ENCODE measurements at regions not wholly inside any gene's neighbourhood (a gene's known extent, or its start where the extent isn't known, plus 50 kb on each side); places are given as distances from the start of the nearest gene placed in this dataset.
"Not testable (repeated sequence)": the region's sequence is repeated elsewhere in the genome, so short reads cannot be mapped to it uniquely, and the experiment has no call there.

GRCh38 chr20:61072398-61072797, 179.7 kb upstream of the CDH4 start:
- DNase-seq (ENCODE audit: low spot score), result no peak

- DNase-seq (ENCODE audit: low spot score), result no peak
Measured at GRCh38 chr20:61073376-61073775, 178.7 kb upstream of the CDH4 start.

GRCh38 chr20:61082720-61083119, 169.3 kb upstream of the CDH4 start:
- DNase-seq (ENCODE audit: low spot score), result no peak

GRCh38 chr20:61083431-61083830, 168.6 kb upstream of the CDH4 start:
- DNase-seq (ENCODE audit: low spot score), result no peak

GRCh38 chr20:61086031-61086430, 166.0 kb upstream of the CDH4 start:
- DNase-seq (ENCODE audit: low spot score), result no peak

GRCh38 chr20:61090541-61090940, 161.5 kb upstream of the CDH4 start:
- no peak for DNase-seq (ENCODE audit: low spot score)

GRCh38 chr20:61092251-61092650, 159.8 kb upstream of the CDH4 start:
- DNase-seq (ENCODE audit: low spot score), result no peak

- no peak for DNase-seq (ENCODE audit: low spot score)
Measured at GRCh38 chr20:61094581-61094980, 157.5 kb upstream of the CDH4 start.

GRCh38 chr20:61096463-61096862, 155.6 kb upstream of the CDH4 start:
- no peak for DNase-seq (ENCODE audit: low spot score)

GRCh38 chr20:61099806-61100205, 152.3 kb upstream of the CDH4 start:
- no peak for DNase-seq (ENCODE audit: low spot score)

- DNase-seq (ENCODE audit: low spot score), result no peak
Measured at GRCh38 chr20:61100489-61100888, 151.6 kb upstream of the CDH4 start.

- not testable (repeated sequence) for DNase-seq (ENCODE audit: low spot score)
Measured at GRCh38 chr20:61101321-61101720, 150.7 kb upstream of the CDH4 start.

- DNase-seq (ENCODE audit: low spot score), result no peak
Measured at GRCh38 chr20:61104232-61104631, 147.8 kb upstream of the CDH4 start.

- DNase-seq (ENCODE audit: low spot score), result no peak
Measured at GRCh38 chr20:61105395-61105794, 146.7 kb upstream of the CDH4 start.

- DNase-seq (ENCODE audit: low spot score), result no peak
Measured at GRCh38 chr20:61106438-61106837, 145.6 kb upstream of the CDH4 start.

- no peak for DNase-seq (ENCODE audit: low spot score)
Measured at GRCh38 chr20:61109221-61109805, 142.7 kb upstream of the CDH4 start.

- DNase-seq (ENCODE audit: low spot score), result no peak
Measured at GRCh38 chr20:61112515-61112914, 139.5 kb upstream of the CDH4 start.

GRCh38 chr20:61113731-61114130, 138.3 kb upstream of the CDH4 start:
- DNase-seq (ENCODE audit: low spot score), result no peak

- DNase-seq (ENCODE audit: low spot score), result no peak
Measured at GRCh38 chr20:61114493-61115175, 137.4 kb upstream of the CDH4 start.

- DNase-seq (ENCODE audit: low spot score), result no peak
Measured at GRCh38 chr20:61115364-61116065, 136.5 kb upstream of the CDH4 start.

GRCh38 chr20:61117725-61118124, 134.3 kb upstream of the CDH4 start:
- no peak for DNase-seq (ENCODE audit: low spot score)

GRCh38 chr20:61118429-61119224, 133.4 kb upstream of the CDH4 start:
- no peak for DNase-seq (ENCODE audit: low spot score)

Measured in ureter (tissue), 1 donor.